HEK293 (cell line): ENCODE measurements at regions not wholly inside any gene's neighbourhood (a gene's known extent, or its start where the extent isn't known, plus 50 kb on each side); places are given as distances from the start of the nearest gene placed in this dataset.

ENCODE experiments used
- CTCF ChIP-seq: fragments of 450-650 bp; formaldehyde crosslinking; IDR thresholded peaks from 2 replicates; pipeline ENCODE4 v1.5.1; 2016; ENCODE audit warnings: missing biosample characterization, missing genetic modification characterization
- KLF7 ChIP-seq: fragments of 450-650 bp; formaldehyde crosslinking; IDR thresholded peaks from 2 replicates; pipeline ENCODE4 v1.5.1; 2016; ENCODE audit warnings: missing biosample characterization, missing genetic modification characterization, borderline replicate concordance
- PRDM4 ChIP-seq: fragments of 450-650 bp; formaldehyde crosslinking; IDR thresholded peaks from 2 replicates; pipeline ENCODE4 v1.5.1; 2017; ENCODE audit warnings: missing biosample characterization, missing genetic modification characterization
- SALL2 ChIP-seq: fragments of 450-650 bp; formaldehyde crosslinking; IDR thresholded peaks from 2 replicates; pipeline ENCODE4 v1.5.0; 2017; ENCODE audit warnings: missing biosample characterization, mild to moderate bottlenecking, missing genetic modification characterization, borderline replicate concordance
- TCF7L2 ChIP-seq: IDR thresholded peaks from 2 replicates; pipeline ENCODE4 v1.6.1; 2011; ENCODE audit warnings: low read depth, mild to moderate bottlenecking, inconsistent platforms, low read length, moderate library complexity, borderline replicate concordance
- YY1 ChIP-seq: fragments of 450-650 bp; formaldehyde crosslinking; IDR thresholded peaks from 2 replicates; pipeline ENCODE4 v1.5.1; 2018; ENCODE audit warnings: missing biosample characterization, missing genetic modification characterization
- ZNF510 ChIP-seq: fragments of 450-650 bp; formaldehyde crosslinking; IDR thresholded peaks from 2 replicates; pipeline ENCODE4 v1.5.1; 2018; ENCODE audit warnings: mild to moderate bottlenecking, missing genetic modification characterization, missing biosample characterization; ENCODE audit not compliant: insufficient replicate concordance
- ZNF514 ChIP-seq: fragments of 450-650 bp; formaldehyde crosslinking; IDR thresholded peaks from 2 replicates; pipeline ENCODE4 v1.5.1; 2016; ENCODE audit warnings: missing biosample characterization, missing genetic modification characterization
- ZNF548 ChIP-seq: fragments of 450-650 bp; formaldehyde crosslinking; IDR thresholded peaks from 2 replicates; pipeline ENCODE4 v1.5.1; 2016; ENCODE audit warnings: missing biosample characterization, missing genetic modification characterization
- ZNF600 ChIP-seq: fragments of 450-650 bp; formaldehyde crosslinking; IDR thresholded peaks from 2 replicates; pipeline ENCODE4 v1.5.1; 2016; ENCODE audit warnings: missing biosample characterization, missing genetic modification characterization
- TF ChIP-seq, protein P1 (sequence below): fragments of 450-650 bp; formaldehyde crosslinking; IDR thresholded peaks from 2 replicates; pipeline ENCODE4 v1.5.1; 2016; ENCODE audit warnings: missing biosample characterization, missing genetic modification characterization
- TF ChIP-seq, protein P2 (sequence below): fragments of 450-650 bp; formaldehyde crosslinking; IDR thresholded peaks from 2 replicates; pipeline ENCODE4 v1.5.1; 2016; ENCODE audit warnings: missing biosample characterization, missing genetic modification characterization

- TF ChIP-seq PRDM4 (tag by site-specific recombination) (no peak), TCF7L2 (no peak), CTCF (tag by site-specific recombination) (no peak), SALL2 (tag by site-specific recombination) (no peak), ZNF514 (tag by site-specific recombination) (no peak), KLF7 (tag by site-specific recombination) (no peak), ZNF510 (tag by site-specific recombination) (no peak), ZNF600 (tag by site-specific recombination) (no peak), YY1 (no peak), ZNF548 (tag by site-specific recombination) (no peak)
- TF ChIP-seq, protein P1, sequence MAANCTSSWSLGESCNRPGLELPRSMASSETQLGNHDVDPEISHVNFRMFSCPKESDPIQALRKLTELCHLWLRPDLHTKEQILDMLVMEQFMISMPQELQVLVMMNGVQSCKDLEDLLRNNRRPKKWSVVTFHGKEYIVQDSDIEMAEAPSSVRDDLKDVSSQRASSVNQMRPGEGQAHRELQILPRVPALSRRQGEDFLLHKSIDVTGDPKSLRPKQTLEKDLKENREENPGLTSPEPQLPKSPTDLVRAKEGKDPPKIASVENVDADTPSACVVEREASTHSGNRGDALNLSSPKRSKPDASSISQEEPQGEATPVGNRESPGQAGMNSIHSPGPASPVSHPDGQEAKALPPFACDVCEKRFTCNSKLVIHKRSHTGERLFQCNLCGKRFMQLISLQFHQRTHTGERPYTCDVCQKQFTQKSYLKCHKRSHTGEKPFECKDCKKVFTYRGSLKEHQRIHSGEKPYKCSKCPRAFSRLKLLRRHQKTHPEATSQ (tag by site-specific recombination) = no peak
- TF ChIP-seq, protein P2, sequence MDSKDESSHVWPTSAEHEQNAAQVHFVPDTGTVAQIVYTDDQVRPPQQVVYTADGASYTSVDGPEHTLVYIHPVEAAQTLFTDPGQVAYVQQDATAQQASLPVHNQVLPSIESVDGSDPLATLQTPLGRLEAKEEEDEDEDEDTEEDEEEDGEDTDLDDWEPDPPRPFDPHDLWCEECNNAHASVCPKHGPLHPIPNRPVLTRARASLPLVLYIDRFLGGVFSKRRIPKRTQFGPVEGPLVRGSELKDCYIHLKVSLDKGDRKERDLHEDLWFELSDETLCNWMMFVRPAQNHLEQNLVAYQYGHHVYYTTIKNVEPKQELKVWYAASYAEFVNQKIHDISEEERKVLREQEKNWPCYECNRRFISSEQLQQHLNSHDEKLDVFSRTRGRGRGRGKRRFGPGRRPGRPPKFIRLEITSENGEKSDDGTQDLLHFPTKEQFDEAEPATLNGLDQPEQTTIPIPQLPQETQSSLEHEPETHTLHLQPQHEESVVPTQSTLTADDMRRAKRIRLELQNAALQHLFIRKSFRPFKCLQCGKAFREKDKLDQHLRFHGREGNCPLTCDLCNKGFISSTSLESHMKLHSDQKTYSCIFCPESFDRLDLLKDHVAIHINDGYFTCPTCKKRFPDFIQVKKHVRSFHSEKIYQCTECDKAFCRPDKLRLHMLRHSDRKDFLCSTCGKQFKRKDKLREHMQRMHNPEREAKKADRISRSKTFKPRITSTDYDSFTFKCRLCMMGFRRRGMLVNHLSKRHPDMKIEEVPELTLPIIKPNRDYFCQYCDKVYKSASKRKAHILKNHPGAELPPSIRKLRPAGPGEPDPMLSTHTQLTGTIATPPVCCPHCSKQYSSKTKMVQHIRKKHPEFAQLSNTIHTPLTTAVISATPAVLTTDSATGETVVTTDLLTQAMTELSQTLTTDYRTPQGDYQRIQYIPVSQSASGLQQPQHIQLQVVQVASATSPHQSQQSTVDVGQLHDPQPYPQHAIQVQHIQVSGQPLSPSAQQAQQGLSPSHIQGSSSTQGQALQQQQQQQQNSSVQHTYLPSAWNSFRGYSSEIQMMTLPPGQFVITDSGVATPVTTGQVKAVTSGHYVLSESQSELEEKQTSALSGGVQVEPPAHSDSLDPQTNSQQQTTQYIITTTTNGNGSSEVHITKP (tag by site-specific recombination) = no peak
Observed at GRCh38 chr4:54400802-54401201, 171.7 kb downstream of the PDGFRA start.
